ENCODE measurements at regions not wholly inside any gene's neighbourhood (a gene's known extent, or its start where the extent isn't known, plus 50 kb on each side); places are given as distances from the start of the nearest gene placed in this dataset.
A peak's percentile ranks its signal among the peaks of the same experiment; 100 is the strongest.
"Not testable (repeated sequence)": the region's sequence is repeated elsewhere in the genome, so short reads cannot be mapped to it uniquely, and the experiment has no call there.

GRCh38 chr7:32762206-32762924, 129.2 kb downstream of the KBTBD2 start:
- DNase-seq = not testable (repeated sequence)

GRCh38 chr7:32761451-32762205, 129.9 kb downstream of the KBTBD2 start:
- no peak for DNase-seq

- DNase-seq = not testable (repeated sequence)
Measured at GRCh38 chr7:32760755-32761154, 130.8 kb downstream of the KBTBD2 start.

- DNase-seq = not testable (repeated sequence)
Measured at GRCh38 chr7:32759859-32760258, 131.7 kb downstream of the KBTBD2 start.

GRCh38 chr7:32753872-32754271, 137.7 kb downstream of the KBTBD2 start:
- DNase-seq = not testable (repeated sequence)

- not testable (repeated sequence) for DNase-seq
Measured at GRCh38 chr7:32748337-32748736, 143.2 kb downstream of the KBTBD2 start.

GRCh38 chr7:32747443-32748148, 144.0 kb downstream of the KBTBD2 start:
- not testable (repeated sequence) for DNase-seq

GRCh38 chr7:32741853-32742476, 149.6 kb downstream of the KBTBD2 start:
- not testable (repeated sequence) for DNase-seq

- DNase-seq = not testable (repeated sequence)
Measured at GRCh38 chr7:32739749-32740148, 151.8 kb downstream of the KBTBD2 start.

- not testable (repeated sequence) for DNase-seq
Measured at GRCh38 chr7:32738390-32738789, 153.2 kb downstream of the KBTBD2 start.

GRCh38 chr7:32732767-32733166, 158.8 kb downstream of the KBTBD2 start:
- DNase-seq = not testable (repeated sequence)

- not testable (repeated sequence) for DNase-seq
Measured at GRCh38 chr7:32729335-32729675, 162.3 kb downstream of the KBTBD2 start.

- peak; percentile 78 for DNase-seq
Measured at GRCh38 chr7:32728412-32729334, 162.9 kb downstream of the KBTBD2 start.

- DNase-seq = peak; percentile 53
Measured at GRCh38 chr7:32727483-32728411, 163.8 kb downstream of the KBTBD2 start.

GRCh38 chr7:32722837-32723236, 168.7 kb downstream of the KBTBD2 start:
- DNase-seq = not testable (repeated sequence)

GRCh38 chr7:32694182-32694581, 197.4 kb downstream of the KBTBD2 start:
- DNase-seq = no peak

GRCh38 chr7:32691965-32692815, 196.9 kb downstream of the AVL9 start:
- peak; percentile 44 for DNase-seq

- not testable (repeated sequence) for DNase-seq
Measured at GRCh38 chr7:32688092-32688491, 192.8 kb downstream of the AVL9 start.

- DNase-seq = no peak
Measured at GRCh38 chr7:32681174-32681518, 185.9 kb downstream of the AVL9 start.

Measured in EL (cell line).